HL-60 (cell line): ENCODE measurements at regions not wholly inside any gene's neighbourhood (a gene's known extent, or its start where the extent isn't known, plus 50 kb on each side); places are given as distances from the start of the nearest gene placed in this dataset.

Source experiments
- DNase-seq, 2 experiments: peaks; one replicate each; pipeline ENCODE4 v3.0.0-alpha.2; 2010 to 2020; ENCODE audit warnings: low read depth in 1 of 2, low spot score in 1 of 2
- H3K27ac ChIP-seq: fragments of 250-450 bp; sonication (Bioruptor Pico); replicated peaks from 2 replicates; pipeline ENCODE4 v1.5.1; 2020; ENCODE audit warnings: mild to moderate bottlenecking, moderate library complexity
- H3K27me3 ChIP-seq: fragments of 250-450 bp; sonication (Bioruptor Pico); 2 replicates; pipeline ENCODE4 v1.5.1; 2021; ENCODE audit warnings: mild to moderate bottlenecking, moderate library complexity; ENCODE audit not compliant: insufficient read depth, poor library complexity, severe bottlenecking
- H3K4me3 ChIP-seq: replicated peaks from 2 replicates; pipeline ENCODE4 v1.5.1; 2011; ENCODE audit warnings: mild to moderate bottlenecking, control low read depth, low read length; ENCODE audit not compliant: insufficient read depth
- GABPA ChIP-seq: IDR thresholded peaks from 2 replicates; pipeline ENCODE4 v1.6.1; 2012; ENCODE audit warnings: low read depth
- POLR2AphosphoS5 ChIP-seq: IDR thresholded peaks from 2 replicates; pipeline ENCODE4 v1.6.1; 2012; ENCODE audit warnings: low read depth
- REST ChIP-seq: IDR thresholded peaks from 2 replicates; pipeline ENCODE4 v1.6.1; 2012; ENCODE audit warnings: low read depth; ENCODE audit not compliant: insufficient replicate concordance
- SPI1 ChIP-seq: IDR thresholded peaks from 2 replicates; pipeline ENCODE4 v1.6.1; 2012; ENCODE audit warnings: low read depth, mild to moderate bottlenecking, borderline replicate concordance
- TF ChIP-seq, protein P1 (sequence below): IDR thresholded peaks from one replicate; pipeline ENCODE4 v1.5.1; 2011; ENCODE audit warnings: low read length, control low read depth, inconsistent platforms; ENCODE audit not compliant: insufficient read depth

DNA sequence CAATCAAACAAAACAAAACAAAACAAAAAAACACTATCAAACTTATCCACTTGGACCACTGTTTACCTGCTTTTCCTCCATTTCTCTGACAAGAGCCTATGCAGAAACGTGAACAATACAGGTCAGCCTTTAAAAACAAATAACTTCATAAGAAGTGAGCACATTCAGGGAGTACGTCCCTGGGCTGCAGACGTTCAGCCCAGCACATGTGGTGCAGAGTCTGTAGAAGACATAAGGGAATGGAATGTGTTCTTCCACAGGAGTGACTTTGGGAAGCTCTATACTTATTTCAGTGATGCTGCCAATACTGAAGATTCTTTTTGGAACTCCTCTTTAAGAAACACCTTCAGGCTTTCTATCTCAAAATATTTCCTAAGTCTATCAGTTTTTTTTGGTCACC is 120.6 kb downstream of the SPRY1 start:
- DNase-seq, result no peak
- no peaks in the 10 kb centered on the region for H3K27me3 ChIP-seq
- TF ChIP-seq SPI1 (no peak), GABPA (no peak), REST (no peak), POLR2AphosphoS5 (no peak)
- TF ChIP-seq, protein P1, sequence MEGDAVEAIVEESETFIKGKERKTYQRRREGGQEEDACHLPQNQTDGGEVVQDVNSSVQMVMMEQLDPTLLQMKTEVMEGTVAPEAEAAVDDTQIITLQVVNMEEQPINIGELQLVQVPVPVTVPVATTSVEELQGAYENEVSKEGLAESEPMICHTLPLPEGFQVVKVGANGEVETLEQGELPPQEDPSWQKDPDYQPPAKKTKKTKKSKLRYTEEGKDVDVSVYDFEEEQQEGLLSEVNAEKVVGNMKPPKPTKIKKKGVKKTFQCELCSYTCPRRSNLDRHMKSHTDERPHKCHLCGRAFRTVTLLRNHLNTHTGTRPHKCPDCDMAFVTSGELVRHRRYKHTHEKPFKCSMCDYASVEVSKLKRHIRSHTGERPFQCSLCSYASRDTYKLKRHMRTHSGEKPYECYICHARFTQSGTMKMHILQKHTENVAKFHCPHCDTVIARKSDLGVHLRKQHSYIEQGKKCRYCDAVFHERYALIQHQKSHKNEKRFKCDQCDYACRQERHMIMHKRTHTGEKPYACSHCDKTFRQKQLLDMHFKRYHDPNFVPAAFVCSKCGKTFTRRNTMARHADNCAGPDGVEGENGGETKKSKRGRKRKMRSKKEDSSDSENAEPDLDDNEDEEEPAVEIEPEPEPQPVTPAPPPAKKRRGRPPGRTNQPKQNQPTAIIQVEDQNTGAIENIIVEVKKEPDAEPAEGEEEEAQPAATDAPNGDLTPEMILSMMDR, result no peak
- no peak overlapping the region for H3K27ac ChIP-seq
- no peak overlapping the region for H3K4me3 ChIP-seq

- Histone ChIP-seq H3K4me3 (no peak overlapping the region), H3K27me3 (no peaks in the 10 kb centered on the region), H3K27ac (no peak overlapping the region)
- DNase-seq, result no peak
- TF ChIP-seq GABPA (no peak), SPI1 (no peak)
These were observed 121.4 kb downstream of the SPRY1 start for GRCh38 chr4:123517971-123518370.

DNA sequence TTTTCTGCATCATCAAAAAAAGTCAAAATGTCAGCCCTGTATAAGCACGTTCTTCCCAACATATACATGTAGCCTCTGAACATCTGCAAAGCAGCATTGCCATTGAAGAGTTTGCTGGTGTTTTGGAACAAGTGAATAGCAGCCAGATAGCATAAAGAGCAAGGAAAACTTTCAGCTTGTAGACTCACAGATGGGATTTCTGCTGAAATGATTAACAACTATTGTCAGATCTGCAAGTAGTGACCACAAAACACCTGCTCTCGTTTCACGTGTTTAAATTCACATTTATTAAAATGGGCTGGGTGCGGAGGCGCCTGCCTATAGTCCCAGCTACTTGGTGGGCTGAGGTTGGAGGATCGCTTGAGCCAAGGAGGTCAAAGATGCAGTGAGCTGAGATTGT is 123.7 kb downstream of the SPRY1 start:
- H3K4me3 ChIP-seq, result no peak overlapping the region
- no peak for DNase-seq
- no peaks in the 10 kb centered on the region for H3K27me3 ChIP-seq
- H3K27ac ChIP-seq, result no peak overlapping the region
- TF ChIP-seq, protein P1, result no peak
- TF ChIP-seq POLR2AphosphoS5, result no peak

DNA sequence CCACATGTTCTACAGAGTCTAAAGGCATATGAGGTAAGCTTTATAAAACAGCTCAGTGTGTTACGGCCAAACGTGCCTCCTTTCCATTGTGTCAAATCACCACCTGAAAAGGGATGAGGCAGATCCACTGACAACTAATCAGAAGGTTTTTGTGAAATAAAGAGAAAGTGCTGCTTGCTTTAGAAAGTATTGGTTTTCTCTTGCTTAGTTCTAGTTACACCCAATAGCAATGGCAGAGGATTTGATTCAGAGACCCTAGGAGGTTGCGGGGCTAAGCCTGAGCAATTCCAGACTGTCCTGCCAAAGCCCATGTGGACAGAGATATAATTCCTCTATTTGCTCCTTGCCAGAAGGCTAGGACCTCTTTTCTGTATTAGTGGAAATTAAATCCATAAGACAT is 125.5 kb downstream of the SPRY1 start:
- no peak for DNase-seq
- TF ChIP-seq REST (no peak), POLR2AphosphoS5 (no peak), SPI1 (no peak), GABPA (no peak)
- TF ChIP-seq, protein P1, result no peak
- Histone ChIP-seq H3K27ac (no peak overlapping the region), H3K27me3 (no peaks in the 10 kb centered on the region), H3K4me3 (no peak overlapping the region)
